Gastroesophageal sphincter (tissue), 4 donors: ENCODE measurements at regions not wholly inside any gene's neighbourhood (a gene's known extent, or its start where the extent isn't known, plus 50 kb on each side); places are given as distances from the start of the nearest gene placed in this dataset.

Experiments
- ATAC-seq: fragments of 150-250 bp; one replicate; pipeline ENCODE4 v1.9.1; 2016; ENCODE audit warnings: mild to moderate bottlenecking, moderate library complexity
- H3K27ac ChIP-seq, 4 donors: fragments of 200-600 bp; sonication (generic) in 3 of 4; 1 replicate in 3 of 4; 2 replicates in 1 of 4; pipeline ENCODE4 v1.5.1; 2016 to 2019
- H3K27me3 ChIP-seq: fragments of 200-600 bp; sonication (generic); one replicate; pipeline ENCODE4 v1.5.1; 2019
- H3K36me3 ChIP-seq, 2 donors: fragments of 200-600 bp; sonication (generic); one replicate each; pipeline ENCODE4 v1.5.1; 2019; ENCODE audit warnings: control low read depth in 1 of 2
- H3K4me1 ChIP-seq, 3 donors: fragments of 200-600 bp; sonication (generic); 1 replicate in 2 of 3; 2 replicates in 1 of 3; pipeline ENCODE4 v1.5.1; 2016 to 2019; ENCODE audit warnings: control low read depth in 2 of 3
- H3K4me3 ChIP-seq, 2 donors: fragments of 200-600 bp; sonication (generic); one replicate each; pipeline ENCODE4 v1.5.1; 2019; ENCODE audit warnings: mild to moderate bottlenecking in 1 of 2, moderate library complexity in 1 of 2
- H3K9me3 ChIP-seq, 3 donors: fragments of 200-600 bp; sonication (generic); one replicate each; pipeline ENCODE4 v1.5.1; 2017 to 2019; ENCODE audit warnings: control low read depth in 2 of 3
- EP300 ChIP-seq: sonication (generic); formaldehyde crosslinking; IDR thresholded peaks from one replicate; pipeline ENCODE4 v1.6.1; 2017; ENCODE audit warnings: antibody characterized with exemption, mild to moderate bottlenecking
- POLR2A ChIP-seq, 2 donors: fragments of 450-650 bp; IDR thresholded peaks; one replicate each; pipeline ENCODE4 v1.6.1; 2017; ENCODE audit warnings: antibody characterized with exemption in 2 of 2, mild to moderate bottlenecking in 2 of 2, moderate library complexity in 1 of 2
- POLR2AphosphoS5 ChIP-seq: sonication (generic); formaldehyde crosslinking; IDR thresholded peaks from one replicate; pipeline ENCODE4 v1.6.1; 2017; ENCODE audit warnings: antibody characterized with exemption
- WGBS, 2 donors: methylation state at CpG; one replicate each; pipeline ENCODE4 v1.1.5; 2018; ENCODE audit warnings: low coverage in 1 of 2; 5-methylcytosine and 5-hydroxymethylcytosine counted together
- TF ChIP-seq, protein P1 (sequence below), 4 experiments: fragments of 200-600 bp in 2 of 4; fragments of 450-650 bp in 2 of 4; sonication (generic) in 1 of 4; IDR thresholded peaks; one replicate each; pipeline ENCODE4 v1.5.1; 2017 to 2019; ENCODE audit warnings: antibody characterized with exemption in 4 of 4, mild to moderate bottlenecking in 2 of 4, moderate library complexity in 2 of 4

DNA sequence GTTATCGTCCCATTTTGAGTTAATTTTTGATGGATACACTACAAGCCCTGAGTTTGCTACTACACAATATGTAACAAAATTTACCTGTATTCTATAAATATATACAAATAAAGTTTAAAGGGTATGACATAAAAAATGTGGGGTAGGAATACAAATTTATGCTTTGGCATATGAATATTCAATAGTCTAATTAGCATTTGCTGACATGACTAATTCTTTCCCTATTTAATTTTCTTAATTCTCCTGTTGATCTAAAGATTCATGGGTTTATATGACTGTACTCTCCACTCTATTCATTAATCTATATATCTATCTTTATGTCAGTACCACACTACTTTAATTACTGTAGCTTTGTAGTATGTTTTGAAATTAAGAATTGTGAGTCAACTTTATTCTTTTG, 1840.7 kb upstream of the FLRT2 start:
- ATAC-seq: no peak
- Histone ChIP-seq H3K9me3 (peaks cover 0 to 15% (median 0%) of the 10 kb centered on the region in 3 donors), H3K4me1 (no peaks in the 10 kb centered on the region), H3K27me3 (no peaks in the 10 kb centered on the region), H3K27ac (no peak overlapping the region), H3K36me3 (no peaks in the 10 kb centered on the region), H3K4me3 (no peak overlapping the region)
- 100% methylated on average over 1 of the region's 1 CpG for WGBS, 2 donors
- TF ChIP-seq POLR2AphosphoS5 (no peak), EP300 (no peak), POLR2A (IDR thresholded peaks at IDR 0.05) (no peak)
- TF ChIP-seq, protein P1, sequence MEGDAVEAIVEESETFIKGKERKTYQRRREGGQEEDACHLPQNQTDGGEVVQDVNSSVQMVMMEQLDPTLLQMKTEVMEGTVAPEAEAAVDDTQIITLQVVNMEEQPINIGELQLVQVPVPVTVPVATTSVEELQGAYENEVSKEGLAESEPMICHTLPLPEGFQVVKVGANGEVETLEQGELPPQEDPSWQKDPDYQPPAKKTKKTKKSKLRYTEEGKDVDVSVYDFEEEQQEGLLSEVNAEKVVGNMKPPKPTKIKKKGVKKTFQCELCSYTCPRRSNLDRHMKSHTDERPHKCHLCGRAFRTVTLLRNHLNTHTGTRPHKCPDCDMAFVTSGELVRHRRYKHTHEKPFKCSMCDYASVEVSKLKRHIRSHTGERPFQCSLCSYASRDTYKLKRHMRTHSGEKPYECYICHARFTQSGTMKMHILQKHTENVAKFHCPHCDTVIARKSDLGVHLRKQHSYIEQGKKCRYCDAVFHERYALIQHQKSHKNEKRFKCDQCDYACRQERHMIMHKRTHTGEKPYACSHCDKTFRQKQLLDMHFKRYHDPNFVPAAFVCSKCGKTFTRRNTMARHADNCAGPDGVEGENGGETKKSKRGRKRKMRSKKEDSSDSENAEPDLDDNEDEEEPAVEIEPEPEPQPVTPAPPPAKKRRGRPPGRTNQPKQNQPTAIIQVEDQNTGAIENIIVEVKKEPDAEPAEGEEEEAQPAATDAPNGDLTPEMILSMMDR (IDR thresholded peaks at IDR 0.05): no peak

DNA sequence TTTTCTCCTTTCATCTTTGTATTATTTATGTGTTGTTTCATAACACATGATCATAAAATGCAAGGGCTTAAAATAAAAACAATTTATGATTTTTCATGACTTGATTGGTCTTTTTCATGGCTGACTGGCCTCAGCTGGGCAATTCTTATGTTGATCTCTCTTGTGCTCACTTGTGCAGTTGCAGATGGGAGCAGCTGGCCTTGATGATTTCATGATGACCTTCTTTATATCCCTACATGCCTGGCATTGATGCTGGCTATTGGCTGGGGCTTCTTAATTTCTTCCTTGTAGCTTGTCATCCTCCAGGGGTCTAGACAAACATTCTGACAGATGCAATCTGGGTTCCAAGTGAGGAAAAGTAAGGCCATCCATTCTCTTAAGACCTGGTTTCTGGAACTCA, 1832.8 kb upstream of the FLRT2 start:
- Histone ChIP-seq H3K36me3 (no peaks in the 10 kb centered on the region), H3K4me3 (no peak overlapping the region), H3K4me1 (no peaks in the 10 kb centered on the region), H3K9me3 (no peaks in the 10 kb centered on the region), H3K27me3 (no peaks in the 10 kb centered on the region), H3K27ac (no peak overlapping the region)
- ATAC-seq: no peak
- TF ChIP-seq POLR2AphosphoS5: no peak
- TF ChIP-seq, protein P1 (IDR thresholded peaks at IDR 0.05): no peak
- TF ChIP-seq POLR2A (IDR thresholded peaks at IDR 0.05): no peak
- no peak for TF ChIP-seq EP300

DNA sequence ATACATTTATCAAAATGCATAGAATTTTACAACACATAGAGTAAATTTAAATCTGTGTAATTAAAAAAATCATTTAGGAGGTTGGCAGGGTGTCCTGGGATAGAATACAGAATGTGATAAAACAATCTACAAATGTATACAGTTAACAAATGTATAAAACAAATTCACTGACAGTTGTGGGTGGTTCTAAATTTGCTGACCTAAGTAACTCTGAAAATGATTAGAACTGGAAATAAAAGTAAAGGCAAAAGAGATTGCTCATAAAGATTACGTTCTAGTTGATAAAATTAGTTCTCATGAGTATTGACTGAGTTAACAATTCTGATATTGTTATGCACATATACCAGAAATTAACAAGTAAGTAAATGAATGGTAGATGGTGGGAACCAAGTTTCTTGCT, 1827.3 kb upstream of the FLRT2 start:
- WGBS, 2 donors: 87 to 100% methylated on average over 1 of the region's 1 CpG
- Histone ChIP-seq H3K36me3 (no peaks in the 10 kb centered on the region), H3K9me3 (no peaks in the 10 kb centered on the region), H3K27me3 (no peaks in the 10 kb centered on the region), H3K4me1 (no peaks in the 10 kb centered on the region), H3K27ac (no peak overlapping the region), H3K4me3 (no peak overlapping the region)
- ATAC-seq: no peak
- TF ChIP-seq POLR2AphosphoS5: no peak
- TF ChIP-seq POLR2A (IDR thresholded peaks at IDR 0.05): no peak
- TF ChIP-seq, protein P1 (IDR thresholded peaks at IDR 0.05): no peak
- TF ChIP-seq EP300: no peak

DNA sequence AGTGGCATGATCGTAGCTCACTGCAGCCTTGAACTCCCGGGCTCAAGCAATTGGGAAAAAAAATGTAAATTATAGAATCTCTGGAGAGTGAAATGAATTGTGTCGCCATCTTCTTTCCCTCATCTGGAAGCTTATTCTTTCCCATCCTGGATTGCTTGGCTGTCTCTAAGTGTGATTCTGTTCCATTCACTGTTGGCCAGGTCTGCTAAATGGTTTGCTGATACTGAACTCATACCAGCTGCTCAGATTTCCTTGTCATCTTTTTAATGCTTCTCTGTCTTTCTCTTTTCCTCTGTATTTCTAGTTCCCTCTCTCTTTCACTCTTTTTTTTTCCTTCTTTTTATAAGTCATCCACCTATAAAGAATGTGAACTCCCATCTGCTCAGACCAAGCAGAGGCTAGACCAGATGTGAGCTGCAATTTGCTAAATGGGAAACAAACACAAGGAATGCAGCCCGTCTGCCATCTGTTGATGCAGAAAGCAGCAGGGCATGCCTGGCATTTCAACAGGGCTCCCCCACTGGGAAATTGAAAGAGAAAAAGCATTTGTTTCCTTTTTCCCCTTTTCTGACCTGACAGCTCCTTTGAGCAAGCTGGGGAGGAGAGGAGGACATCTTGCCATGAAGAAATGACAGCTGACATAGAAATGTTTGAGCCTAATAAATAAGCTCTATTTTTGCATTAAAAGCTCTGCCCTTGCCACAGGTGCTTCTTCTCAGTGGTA, 1823.6 kb upstream of the FLRT2 start:
- 58 to 84% methylated on average over 3 of the region's 4 CpGs for WGBS, 2 donors
- Histone ChIP-seq H3K27me3 (no peaks in the 10 kb centered on the region), H3K27ac (no peak overlapping the region), H3K4me3 (no peak overlapping the region), H3K36me3 (no peaks in the 10 kb centered on the region), H3K4me1 (no peaks in the 10 kb centered on the region), H3K9me3 (peaks cover 0 to 3% (median 0%) of the 10 kb centered on the region in 3 donors)
- ATAC-seq: no peak
- TF ChIP-seq POLR2AphosphoS5 (no peak), POLR2A (IDR thresholded peaks at IDR 0.05) (no peak), EP300 (no peak)
- TF ChIP-seq, protein P1 (IDR thresholded peaks at IDR 0.05): no peak

DNA sequence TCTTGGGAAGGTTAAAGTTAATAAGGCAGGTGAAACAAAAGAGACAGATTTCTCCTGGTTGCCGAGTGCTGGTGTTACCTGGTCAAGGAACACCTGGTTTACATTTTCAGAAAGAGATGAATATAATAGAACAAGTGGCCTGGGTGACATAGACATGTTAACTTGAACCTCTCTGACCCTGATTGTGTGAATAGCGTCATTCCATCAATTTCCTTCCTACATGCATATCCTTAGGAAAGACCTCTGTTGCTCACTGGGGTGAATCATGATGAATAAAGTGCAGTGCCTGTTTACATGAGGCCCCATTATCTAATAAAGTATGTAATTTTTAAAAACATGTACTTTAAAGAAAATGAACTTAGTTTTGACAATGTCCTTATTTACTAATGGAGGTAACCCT, 1822.9 kb upstream of the FLRT2 start:
- Histone ChIP-seq H3K9me3 (peaks cover 0 to 3% (median 0%) of the 10 kb centered on the region in 3 donors), H3K27me3 (no peaks in the 10 kb centered on the region), H3K4me1 (no peaks in the 10 kb centered on the region), H3K4me3 (no peak overlapping the region), H3K36me3 (no peaks in the 10 kb centered on the region), H3K27ac (no peak overlapping the region)
- 80 to 100% methylated on average over 2 of the region's 2 CpGs for WGBS, 2 donors
- TF ChIP-seq POLR2A (IDR thresholded peaks at IDR 0.05) (no peak), POLR2AphosphoS5 (no peak), EP300 (no peak)
- TF ChIP-seq, protein P1 (IDR thresholded peaks at IDR 0.05): no peak
- ATAC-seq: no peak
